HG02884 (cell line): ENCODE measurements at regions not wholly inside any gene's neighbourhood (a gene's known extent, or its start where the extent isn't known, plus 50 kb on each side); places are given as distances from the start of the nearest gene placed in this dataset.
"Not testable (repeated sequence)": the region's sequence is repeated elsewhere in the genome, so short reads cannot be mapped to it uniquely, and the experiment has no call there.

ENCODE experiments used
- ATAC-seq: cut with Tn5 transposase; IDR thresholded peaks from one replicate; pipeline ENCODE4 v1.9.1; 2021; ENCODE audit warnings: mild to moderate bottlenecking, moderate library complexity; ENCODE audit not compliant: unreplicated experiment

DNA sequence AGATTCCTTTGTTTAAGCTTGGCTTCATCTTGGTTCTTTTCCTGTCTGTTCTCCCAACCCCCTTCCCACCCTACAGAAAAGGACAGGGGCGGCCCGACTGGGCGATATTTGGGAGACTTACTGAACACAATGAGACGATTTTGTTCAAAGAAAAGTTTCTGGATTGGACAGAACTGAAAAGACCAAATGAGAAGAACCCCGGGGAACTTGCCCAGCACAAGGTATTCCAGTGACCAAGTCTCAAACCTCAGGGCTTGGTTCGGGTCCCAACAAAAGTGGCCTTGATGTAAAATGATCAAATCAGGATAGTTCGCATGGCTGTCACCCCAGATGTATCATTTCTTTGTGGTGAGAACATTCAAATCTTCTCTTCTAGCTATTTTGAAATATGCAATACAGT, 73.9 kb upstream of the LYZL2 start:
- ATAC-seq, result not testable (repeated sequence)

DNA sequence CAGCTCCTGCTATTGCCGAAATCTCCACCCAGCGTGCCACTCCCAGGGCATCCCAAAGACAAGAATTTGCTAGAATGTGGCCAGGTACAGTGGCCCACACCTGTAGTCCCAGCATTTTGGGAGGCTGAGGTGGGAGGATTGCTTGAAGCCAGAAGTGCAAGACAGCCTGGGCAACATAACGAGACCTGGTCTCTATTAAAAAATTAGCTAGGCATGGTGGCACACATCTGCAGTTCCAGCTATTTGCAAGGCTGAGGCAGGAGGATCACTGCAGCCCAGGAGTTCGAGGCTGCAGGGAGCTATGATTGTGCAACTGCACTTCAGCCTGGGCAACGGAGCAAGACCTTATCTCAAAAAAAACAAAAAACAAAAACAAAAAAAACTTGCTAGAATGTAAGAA, 73.3 kb upstream of the LYZL2 start:
- no peak for ATAC-seq

DNA sequence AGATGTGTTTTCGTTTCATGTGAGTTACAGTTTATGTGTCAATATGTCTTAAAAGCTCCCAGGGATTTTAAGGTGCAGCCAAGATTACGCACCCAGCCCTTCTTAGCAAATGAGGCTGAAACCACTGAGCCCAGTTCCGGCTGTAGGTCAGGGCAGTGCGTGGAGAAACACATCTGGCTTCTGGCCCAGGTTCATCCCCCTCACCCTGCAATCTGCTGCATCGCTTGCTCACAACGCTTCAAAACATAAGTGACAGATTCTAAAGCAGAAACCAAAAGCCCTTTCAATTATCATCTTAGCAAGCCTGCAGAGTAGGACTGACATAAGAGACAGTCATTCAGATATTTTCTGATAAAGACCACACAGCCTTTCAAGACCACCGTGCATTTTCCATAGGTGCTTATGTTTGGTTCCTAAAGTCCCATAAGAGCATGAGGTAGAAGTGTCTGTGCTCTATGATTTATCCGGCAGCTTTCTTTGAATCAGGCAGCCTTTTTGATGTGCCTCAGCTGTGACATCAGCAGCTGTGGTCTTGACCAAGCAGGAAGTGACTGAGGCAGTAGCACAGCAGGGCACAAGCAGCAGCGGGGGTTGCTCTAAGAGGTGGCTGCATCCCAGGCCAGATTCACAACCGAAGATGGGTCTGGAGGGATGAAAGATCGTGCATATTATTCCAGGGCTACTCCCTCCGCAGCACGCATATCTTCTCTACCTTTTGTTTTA, 72.1 kb upstream of the LYZL2 start:
- peak; percentile 57 for ATAC-seq

GRCh38 chr10:30697806-30698205, 68.3 kb upstream of the LYZL2 start:
- ATAC-seq, result no peak

GRCh38 chr10:30697221-30697620, 67.7 kb upstream of the LYZL2 start:
- not testable (repeated sequence) for ATAC-seq

DNA sequence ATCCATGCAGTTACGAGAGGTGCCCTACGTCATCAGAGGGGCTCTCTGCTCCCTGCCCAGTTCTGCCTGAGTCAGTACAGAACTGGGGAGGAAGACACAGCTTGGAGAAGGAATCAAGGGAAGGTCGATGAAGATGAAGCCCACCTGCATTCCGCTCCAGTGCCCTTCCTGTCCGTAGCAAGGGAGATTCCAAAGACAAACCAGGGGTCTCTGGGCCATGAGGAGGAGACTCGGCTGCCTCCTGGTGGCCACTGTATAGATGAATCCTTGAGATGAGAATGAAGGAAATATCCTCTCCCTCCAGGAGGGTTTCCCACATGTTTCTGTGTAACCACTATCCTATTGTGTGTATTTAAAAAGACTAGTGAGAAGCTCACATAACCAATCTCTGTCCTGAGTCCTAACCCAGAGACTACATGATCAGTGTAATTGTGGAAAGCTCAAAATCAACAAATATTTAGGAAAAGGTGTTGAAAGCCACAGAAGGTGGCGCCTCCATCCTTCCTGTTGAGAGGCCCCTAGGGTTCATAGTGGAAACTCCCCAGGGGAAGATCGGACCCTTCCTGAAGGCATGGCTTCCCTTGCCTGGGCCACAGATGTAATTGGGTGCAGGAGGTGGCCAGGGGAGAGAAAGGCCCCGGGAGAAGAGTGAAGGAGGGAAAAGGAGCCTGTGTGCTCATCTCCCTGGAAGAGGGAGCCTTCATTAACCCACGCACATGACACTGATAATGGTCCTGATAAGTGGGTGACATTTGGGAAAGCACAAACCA, 67.0 kb upstream of the LYZL2 start:
- not testable (repeated sequence) for ATAC-seq

- ATAC-seq, result not testable (repeated sequence)
Observed at GRCh38 chr10:30695481-30696236, 66.1 kb upstream of the LYZL2 start.

- ATAC-seq, result no peak
Observed at GRCh38 chr10:30694518-30695228, 65.1 kb upstream of the LYZL2 start.

- no peak for ATAC-seq
Observed at GRCh38 chr10:30691639-30692015, 62.1 kb upstream of the LYZL2 start.

DNA sequence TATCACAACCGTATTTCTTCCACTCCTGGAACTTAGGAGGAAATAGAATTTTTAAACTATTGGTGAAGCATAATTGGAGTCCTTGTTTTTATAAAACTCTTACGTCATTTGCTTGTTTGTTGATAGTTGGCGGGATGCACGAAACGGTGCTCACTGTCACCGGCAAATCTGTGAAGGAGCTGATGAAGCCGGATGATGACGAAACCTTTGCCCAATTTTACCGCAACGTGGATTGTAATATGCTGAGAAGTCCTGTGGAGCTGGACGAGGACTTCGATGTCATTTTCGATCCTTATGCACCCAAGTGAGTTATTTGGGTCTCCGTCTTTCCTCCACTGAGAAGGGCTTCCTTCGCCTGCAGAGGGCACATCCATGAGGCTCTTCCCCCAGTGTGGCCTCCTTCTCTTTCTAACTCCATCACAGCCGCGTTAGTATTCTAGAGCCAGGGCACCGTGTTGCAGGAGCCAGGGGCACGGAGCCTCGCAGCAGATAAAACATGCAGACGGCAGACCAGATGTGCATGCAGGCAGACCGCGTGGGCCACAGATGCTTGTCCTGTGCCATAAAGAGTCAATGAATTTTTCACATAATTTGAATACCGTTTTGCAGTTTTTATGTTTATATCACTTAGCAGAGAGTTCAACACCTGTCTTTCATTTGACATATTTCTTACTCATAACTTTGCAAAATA, 61.5 kb upstream of the LYZL2 start:
- not testable (repeated sequence) for ATAC-seq

GRCh38 chr10:30688456-30688855, 58.9 kb upstream of the LYZL2 start:
- no peak for ATAC-seq

DNA sequence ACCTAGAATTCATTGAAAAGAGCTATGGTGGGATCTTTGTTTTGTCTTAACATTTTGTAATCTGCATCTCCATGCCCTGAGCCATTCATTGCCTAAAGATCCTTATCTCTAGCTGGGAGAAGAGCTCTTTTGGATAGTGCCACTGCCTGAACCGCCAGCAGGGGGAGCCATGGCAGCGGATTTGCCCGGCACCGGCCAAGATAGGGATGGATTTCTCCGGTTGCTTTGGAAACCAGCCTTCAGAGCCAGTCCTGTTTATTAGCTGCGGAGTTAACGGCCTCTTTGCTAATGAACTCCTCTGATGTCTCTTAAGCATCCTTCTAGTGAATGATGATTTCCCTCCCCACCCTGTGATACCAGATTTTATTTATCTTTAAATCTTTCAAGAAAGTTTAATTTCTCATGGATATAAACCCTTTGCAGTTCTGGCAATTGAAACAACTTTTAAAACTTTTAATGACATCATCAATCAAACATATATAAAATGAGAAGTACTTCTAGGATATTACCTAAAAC, 58.2 kb upstream of the LYZL2 start:
- ATAC-seq, result no peak

DNA sequence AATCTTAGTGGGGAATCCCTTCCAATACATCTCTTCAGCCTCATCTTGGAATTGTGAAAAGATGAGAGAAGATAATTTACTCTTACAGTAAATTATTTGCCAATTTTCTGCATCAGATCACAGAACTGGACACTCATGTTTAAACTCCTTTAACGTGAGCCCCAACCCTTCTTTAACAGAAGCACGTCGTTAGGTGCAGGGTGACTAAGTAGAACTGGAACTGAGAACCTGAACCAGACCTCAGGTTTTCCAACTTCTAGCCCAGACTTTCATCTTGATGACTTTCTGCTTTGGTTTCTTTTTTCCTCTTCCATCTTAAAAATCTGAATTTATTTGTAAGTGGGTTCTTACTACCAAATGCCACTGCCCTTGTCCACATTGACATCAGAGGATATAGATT, 57.2 kb upstream of the LYZL2 start:
- no peak for ATAC-seq

DNA sequence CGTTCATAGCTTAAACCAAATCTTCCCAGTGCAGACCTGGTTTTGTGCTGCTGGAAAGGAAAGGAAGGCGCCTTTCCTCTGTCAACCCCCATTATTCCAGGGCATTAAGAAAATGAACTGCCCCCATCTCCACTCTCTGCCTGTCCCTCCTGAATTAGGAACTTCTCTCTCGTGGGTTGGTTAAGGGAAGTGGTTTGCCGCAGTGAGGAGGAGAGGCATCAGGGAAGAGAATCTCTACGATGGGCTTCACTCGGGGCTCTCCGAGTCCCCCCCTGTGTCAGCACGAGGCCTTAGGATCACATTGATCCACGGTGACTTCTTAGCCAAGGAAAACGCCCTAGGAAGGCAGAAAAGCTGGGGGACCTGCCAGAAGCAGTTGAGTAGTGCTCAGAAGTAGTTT, 53.9 kb upstream of the LYZL2 start:
- no peak for ATAC-seq

DNA sequence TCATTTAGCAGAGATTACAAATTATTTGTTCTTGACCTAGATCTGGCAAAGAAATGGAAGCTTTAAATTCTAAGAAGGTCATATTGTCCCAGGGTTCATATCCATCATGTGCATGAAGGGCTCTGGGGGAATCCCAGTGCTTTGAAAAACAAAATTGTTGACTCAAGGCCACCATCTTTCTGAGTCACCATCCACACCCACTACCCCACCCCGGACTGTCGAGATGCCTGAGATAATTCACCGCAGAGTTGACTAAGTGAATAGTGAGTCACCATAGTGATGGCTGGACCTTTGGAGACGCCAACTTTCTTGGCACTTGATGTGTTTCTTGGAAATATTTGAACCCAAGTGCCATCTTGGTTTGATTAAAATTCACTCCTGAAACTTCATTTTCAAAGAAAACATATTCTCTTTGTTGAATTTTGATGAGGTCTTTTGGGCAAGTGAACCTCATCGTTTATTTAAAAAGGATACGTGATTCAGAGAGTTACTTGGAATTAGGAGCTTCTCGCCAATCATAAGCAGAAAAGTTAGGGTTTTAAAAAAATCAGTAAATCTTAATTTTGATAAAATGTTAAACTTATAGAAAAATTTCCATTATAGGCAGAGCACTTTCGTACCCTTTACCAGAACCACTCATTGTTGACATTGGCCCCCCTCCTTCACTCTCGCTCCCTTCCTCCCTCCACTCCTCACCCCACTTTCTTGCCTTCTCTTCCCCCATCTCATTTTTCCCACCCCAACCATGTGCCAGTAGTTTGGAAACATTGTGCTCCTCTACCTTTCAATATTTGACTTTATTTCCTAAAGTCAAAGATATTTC, 53.0 kb upstream of the LYZL2 start:
- not testable (repeated sequence) for ATAC-seq

DNA sequence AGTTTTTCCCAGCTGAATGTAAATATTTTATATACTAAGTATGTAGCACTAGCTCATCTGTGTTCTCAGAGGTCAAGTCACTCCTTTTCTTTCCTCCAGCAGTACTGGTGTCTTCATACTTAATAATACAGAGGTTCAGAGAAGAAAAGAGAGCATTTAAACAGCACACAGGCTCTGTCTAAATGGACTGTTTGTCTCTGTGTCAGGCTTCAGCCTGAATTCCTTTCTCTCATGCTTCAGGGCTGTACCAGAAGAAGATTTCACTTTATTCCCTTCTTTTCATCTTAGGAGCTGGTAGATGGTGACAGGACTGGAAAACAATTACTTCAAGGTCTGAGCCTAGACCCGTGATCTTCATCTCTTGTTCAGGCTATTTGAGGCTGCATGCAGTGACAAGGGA, 51.4 kb upstream of the LYZL2 start:
- ATAC-seq, result no peak
